C4-2B (cell line): ENCODE measurements at regions not wholly inside any gene's neighbourhood (a gene's known extent, or its start where the extent isn't known, plus 50 kb on each side); places are given as distances from the start of the nearest gene placed in this dataset.

Experiments
- CTCF ChIP-seq: fragments of 450-650 bp; conservative IDR thresholded peaks from 2 replicates; pipeline ENCODE4 v1.5.1; 2017; ENCODE audit warnings: mild to moderate bottlenecking
- ZFX ChIP-seq: fragments of 450-650 bp; IDR thresholded peaks from 2 replicates; pipeline ENCODE4 v1.6.1; 2017

DNA sequence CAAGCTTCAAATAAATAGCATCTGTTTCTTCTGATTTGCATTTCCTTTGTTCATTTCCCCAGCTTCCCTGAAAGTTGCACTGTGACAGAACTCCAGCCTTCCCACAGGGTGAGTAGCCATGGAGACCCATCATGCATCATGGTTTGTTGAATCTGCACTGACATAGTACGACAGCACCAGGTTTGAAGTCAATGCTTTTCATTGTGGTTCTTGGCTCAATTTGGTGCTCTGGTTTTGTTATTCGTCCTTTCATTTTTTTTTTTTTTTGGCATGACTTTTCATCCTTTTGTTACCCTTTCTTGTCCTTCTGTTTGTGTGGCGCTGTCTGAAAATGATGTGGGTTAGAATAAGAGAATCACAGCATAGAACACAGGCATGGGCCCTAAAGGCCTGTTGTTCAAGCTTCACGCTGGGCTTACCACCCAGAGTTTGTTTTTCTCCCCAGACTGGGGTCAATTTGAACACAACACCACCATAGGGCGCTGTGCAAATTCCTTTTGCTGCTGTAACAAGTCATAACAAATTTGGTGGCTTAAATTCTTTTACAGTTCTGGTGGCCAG lies 206.2 kb upstream of the CDH10 start:
- no peak for TF ChIP-seq CTCF
- no peak for TF ChIP-seq ZFX
